ENCODE measurements at regions not wholly inside any gene's neighbourhood (a gene's known extent, or its start where the extent isn't known, plus 50 kb on each side); places are given as distances from the start of the nearest gene placed in this dataset.
"Not testable (repeated sequence)": the region's sequence is repeated elsewhere in the genome, so short reads cannot be mapped to it uniquely, and the experiment has no call there.

- H3K4me1 ChIP-seq: no peaks in the 10 kb centered on the region
- no peak for DNase-seq
Observed at GRCh38 chr9:136603216-136603615, 57.4 kb upstream of the NOTCH1 start.

GRCh38 chr9:136602193-136602885 lies 56.5 kb upstream of the NOTCH1 start:
- no peak for TF ChIP-seq CTCF (IDR thresholded peaks at IDR 0.05; ENCODE audit: low read depth, low read length)
- Histone ChIP-seq H3K27me3 (peaks cover 3% of the 10 kb centered on the region; the same call in 1 of the 2 replicates), H3K4me1 (no peaks in the 10 kb centered on the region), H3K36me3 (no peaks in the 10 kb centered on the region), H3K4me3 (ENCODE audit: low read depth, low read length) (no peak overlapping the region), H3K9me3 (no peaks in the 10 kb centered on the region)
- no peak for DNase-seq

More at GRCh38 chr9:136603216-136603615, 57.4 kb upstream of the NOTCH1 start:
- peaks cover 3% of the 10 kb centered on the region; the same call in 1 of the 2 replicates for H3K27me3 ChIP-seq
- no peak for TF ChIP-seq CTCF (IDR thresholded peaks at IDR 0.05; ENCODE audit: low read depth, low read length)
- H3K4me3 ChIP-seq (ENCODE audit: low read depth, low read length): no peak overlapping the region
- H3K36me3 ChIP-seq: no peaks in the 10 kb centered on the region
- no peaks in the 10 kb centered on the region for H3K9me3 ChIP-seq

GRCh38 chr9:136601250-136601973 lies 55.6 kb upstream of the NOTCH1 start:
- H3K36me3 ChIP-seq; H3K4me1 ChIP-seq; DNase-seq; H3K9me3 ChIP-seq; H3K27me3 ChIP-seq; H3K4me3 ChIP-seq (ENCODE audit: low read depth, low read length): not testable (repeated sequence)

- TF ChIP-seq CTCF (IDR thresholded peaks at IDR 0.05; ENCODE audit: low read depth, low read length): no peak
- Histone ChIP-seq H3K4me1 (no peaks in the 10 kb centered on the region), H3K4me3 (ENCODE audit: low read depth, low read length) (no peak overlapping the region), H3K9me3 (no peaks in the 10 kb centered on the region), H3K27me3 (peaks cover 3% of the 10 kb centered on the region; the same call in 1 of the 2 replicates), H3K36me3 (no peaks in the 10 kb centered on the region)
- no peak for DNase-seq
Observed at GRCh38 chr9:136599811-136600660, 54.2 kb upstream of the NOTCH1 start.

GRCh38 chr9:136599074-136599531 lies 53.3 kb upstream of the NOTCH1 start:
- no peak for DNase-seq
- no peak overlapping the region for H3K4me3 ChIP-seq (ENCODE audit: low read depth, low read length)
- no peaks in the 10 kb centered on the region for H3K36me3 ChIP-seq
- peaks cover 3% of the 10 kb centered on the region; the same call in 1 of the 2 replicates for H3K27me3 ChIP-seq
- no peaks in the 10 kb centered on the region for H3K9me3 ChIP-seq
- H3K4me1 ChIP-seq: no peaks in the 10 kb centered on the region
- no peak for TF ChIP-seq CTCF (IDR thresholded peaks at IDR 0.05; ENCODE audit: low read depth, low read length)

- H3K36me3 ChIP-seq; H3K27me3 ChIP-seq; H3K4me1 ChIP-seq; DNase-seq; H3K4me3 ChIP-seq (ENCODE audit: low read depth, low read length); H3K9me3 ChIP-seq: not testable (repeated sequence)
Observed at GRCh38 chr9:136598390-136599073, 52.7 kb upstream of the NOTCH1 start.

All from BE2C (cell line).